Muscle of leg (tissue), 3 donors: ENCODE measurements at regions not wholly inside any gene's neighbourhood (a gene's known extent, or its start where the extent isn't known, plus 50 kb on each side); places are given as distances from the start of the nearest gene placed in this dataset.
"Not testable (repeated sequence)": the region's sequence is repeated elsewhere in the genome, so short reads cannot be mapped to it uniquely, and the experiment has no call there.

Source experiments
- DNase-seq: peaks from one replicate; pipeline ENCODE4 v3.0.0; 2013
- H3K27ac ChIP-seq: one replicate; pipeline ENCODE4 v1.5.1; 2013; ENCODE audit warnings: mild to moderate bottlenecking, low read length, control low read depth
- H3K27me3 ChIP-seq: one replicate; pipeline ENCODE4 v1.6.1; 2013; ENCODE audit warnings: low read length; ENCODE audit not compliant: control insufficient read depth, insufficient read depth
- H3K36me3 ChIP-seq: one replicate; pipeline ENCODE4 v1.6.1; 2013; ENCODE audit warnings: low read length; ENCODE audit not compliant: control insufficient read depth, insufficient read depth
- H3K4me1 ChIP-seq: one replicate; pipeline ENCODE4 v1.6.1; 2013; ENCODE audit warnings: low read length; ENCODE audit not compliant: control insufficient read depth, insufficient read depth
- H3K4me3 ChIP-seq: one replicate; pipeline ENCODE4 v1.5.1; 2013; ENCODE audit warnings: low read length, control low read depth
- H3K9me3 ChIP-seq: replicated peaks from 2 replicates; pipeline ENCODE4 v1.6.1; 2013; ENCODE audit warnings: low read depth, low read length; ENCODE audit not compliant: control insufficient read depth
- WGBS: methylation state at CpG from one replicate; pipeline ENCODE4 v1.1.5; 2013; ENCODE audit warnings: missing lambda C conversion rate; ENCODE audit not compliant: insufficient coverage; 5-methylcytosine and 5-hydroxymethylcytosine counted together

- Histone ChIP-seq H3K36me3 (no peaks in the 10 kb centered on the region), H3K4me1 (no peaks in the 10 kb centered on the region), H3K4me3 (no peak overlapping the region), H3K9me3 (peaks cover 3% of the 10 kb centered on the region), H3K27me3 (peaks cover 3% of the 10 kb centered on the region), H3K27ac (no peak overlapping the region)
- DNase-seq, result no peak
- WGBS, result 15% methylated on average over 8 of the region's 12 CpGs
Observed at GRCh38 chr9:124125651-124125977, 114.0 kb downstream of the LHX2 start.

- 38% methylated on average over 17 of the region's 19 CpGs for WGBS
- H3K4me3 ChIP-seq, result no peak overlapping the region
- H3K27me3 ChIP-seq, result peaks cover 3% of the 10 kb centered on the region
- no peaks in the 10 kb centered on the region for H3K4me1 ChIP-seq
- H3K27ac ChIP-seq, result no peak overlapping the region
- H3K9me3 ChIP-seq, result no peaks in the 10 kb centered on the region
- no peaks in the 10 kb centered on the region for H3K36me3 ChIP-seq
- peak; percentile 70 for DNase-seq
Observed at GRCh38 chr9:124126648-124127646, 115.4 kb downstream of the LHX2 start.

DNA sequence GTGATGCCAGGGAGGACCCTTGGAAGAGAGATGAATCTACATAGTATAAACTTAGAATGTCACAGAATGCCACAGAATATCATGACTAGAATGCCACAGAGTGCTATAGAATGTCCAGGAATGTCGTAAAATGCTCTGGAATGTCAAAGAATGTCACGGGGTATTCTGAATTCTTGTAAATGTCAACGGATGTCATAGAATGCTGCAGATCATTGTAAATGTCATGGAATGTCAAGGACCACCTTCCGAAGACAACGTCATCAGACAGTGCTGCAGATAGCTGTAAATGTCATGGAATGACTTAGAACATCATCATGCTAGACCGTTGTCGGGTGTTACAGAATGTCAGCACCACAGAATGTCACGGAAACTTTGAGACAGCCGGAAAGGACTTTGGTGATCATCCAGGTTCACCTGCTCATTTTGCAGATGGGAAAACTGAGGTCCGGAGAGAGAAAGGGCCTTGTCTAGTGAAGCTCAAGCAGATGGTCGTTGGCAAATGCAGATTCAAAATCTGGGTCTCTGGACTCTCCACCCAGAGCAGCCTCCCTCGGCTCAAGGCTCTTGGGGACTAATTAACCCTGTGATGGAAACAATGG lies 117.1 kb downstream of the LHX2 start:
- 58% methylated on average over 11 of the region's 12 CpGs for WGBS
- Histone ChIP-seq H3K27me3 (peaks cover 3% of the 10 kb centered on the region), H3K36me3 (no peaks in the 10 kb centered on the region)

GRCh38 chr9:124130277-124131075 lies 118.9 kb downstream of the LHX2 start:
- Histone ChIP-seq H3K4me3 (no peak overlapping the region), H3K27me3 (peaks cover 3% of the 10 kb centered on the region), H3K4me1 (no peaks in the 10 kb centered on the region), H3K36me3 (no peaks in the 10 kb centered on the region), H3K27ac (no peak overlapping the region), H3K9me3 (no peaks in the 10 kb centered on the region)
- DNase-seq, result no peak
- 73% methylated on average over 14 of the region's 18 CpGs for WGBS

More for the DNA sequence above, 117.1 kb downstream of the LHX2 start:
- Histone ChIP-seq H3K27ac (no peak overlapping the region), H3K9me3 (no peaks in the 10 kb centered on the region), H3K4me1 (no peaks in the 10 kb centered on the region), H3K4me3 (no peak overlapping the region)
- DNase-seq, result no peak

DNA sequence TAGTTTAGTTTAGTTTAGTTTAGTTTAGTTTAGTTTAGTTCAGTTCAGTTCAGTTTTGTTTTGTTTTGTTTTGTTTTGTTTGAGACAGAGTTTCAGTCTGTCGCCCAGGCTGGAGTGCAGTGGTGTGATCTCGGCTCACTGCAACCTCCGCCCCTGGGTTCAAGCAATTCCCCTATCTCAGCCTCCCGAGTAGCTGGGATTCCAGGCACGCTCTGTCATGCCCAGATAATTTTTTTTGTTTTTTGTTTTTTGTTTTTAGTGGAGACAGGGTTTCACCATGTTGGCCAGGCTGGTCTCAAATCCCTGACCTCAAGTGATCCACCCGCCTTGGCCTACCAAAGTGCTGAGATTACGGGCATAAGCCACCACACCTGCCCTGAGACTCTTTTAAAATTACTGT lies 120.0 kb downstream of the LHX2 start:
- H3K27me3 ChIP-seq, DNase-seq, H3K27ac ChIP-seq, H3K4me3 ChIP-seq, H3K9me3 ChIP-seq, H3K4me1 ChIP-seq, H3K36me3 ChIP-seq: not testable (repeated sequence)
- WGBS, result 60% methylated on average over 1 of the region's 7 CpGs

DNA sequence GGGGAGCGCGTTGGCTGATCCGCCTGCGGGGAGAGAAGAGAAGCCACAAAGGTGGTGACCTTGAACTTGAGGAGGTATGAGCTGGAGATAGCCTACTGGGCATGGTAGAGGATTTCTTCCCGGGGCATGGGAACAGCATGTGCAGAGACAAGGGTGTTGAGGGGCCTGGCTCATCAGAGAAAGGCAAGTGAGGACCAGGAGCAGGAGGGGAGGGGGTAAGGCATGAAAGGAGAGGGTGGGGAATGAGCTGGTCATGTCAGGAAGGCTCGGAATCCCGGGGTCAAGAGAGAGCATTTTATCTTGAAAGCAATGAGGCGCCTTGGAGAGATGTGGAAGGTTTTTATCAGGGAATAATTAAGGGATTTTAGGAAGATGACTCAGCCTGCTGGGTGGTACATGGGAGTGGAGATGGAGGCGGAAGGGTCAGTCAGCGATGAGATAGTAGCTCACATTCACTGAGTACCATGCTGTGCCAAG lies 121.1 kb downstream of the LHX2 start:
- no peaks in the 10 kb centered on the region for H3K36me3 ChIP-seq
- DNase-seq, result no peak
- no peaks in the 10 kb centered on the region for H3K27me3 ChIP-seq
- H3K4me3 ChIP-seq, result no peak overlapping the region
- no peak overlapping the region for H3K27ac ChIP-seq
- H3K4me1 ChIP-seq, result peaks cover 4% of the 10 kb centered on the region
- H3K9me3 ChIP-seq, result no peaks in the 10 kb centered on the region
- WGBS, result 89% methylated on average over 8 of the region's 10 CpGs

GRCh38 chr9:124133727-124134126 lies 122.2 kb downstream of the LHX2 start:
- H3K4me1 ChIP-seq, result peaks cover 4% of the 10 kb centered on the region
- H3K27ac ChIP-seq, result no peak overlapping the region
- DNase-seq, result peak; percentile 36
- WGBS, result 52% methylated on average over 3 of the region's 6 CpGs
- H3K9me3 ChIP-seq, result no peaks in the 10 kb centered on the region
- no peaks in the 10 kb centered on the region for H3K36me3 ChIP-seq
- no peak overlapping the region for H3K4me3 ChIP-seq
- no peaks in the 10 kb centered on the region for H3K27me3 ChIP-seq

DNA sequence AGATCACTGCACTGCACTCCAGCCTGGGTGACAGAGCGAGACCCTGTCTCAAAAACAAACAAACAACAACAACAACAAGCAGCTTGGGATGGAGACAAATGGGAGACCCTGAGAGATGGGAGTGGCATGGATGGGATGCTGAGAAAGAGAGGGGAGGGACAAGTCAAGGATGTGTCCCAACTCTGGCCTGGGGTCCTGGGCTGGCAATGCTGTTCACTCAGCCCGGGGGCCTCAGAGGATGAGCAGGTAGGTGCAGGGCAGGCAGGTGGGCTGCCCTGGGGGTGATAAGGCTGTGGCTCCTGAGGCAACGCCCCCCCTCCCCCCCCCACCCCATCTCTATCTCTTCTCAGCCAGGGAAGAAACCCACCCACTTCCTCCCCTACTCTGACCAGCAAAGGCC lies 123.0 kb downstream of the LHX2 start:
- Histone ChIP-seq H3K4me1 (peaks cover 4% of the 10 kb centered on the region), H3K27ac (no peak overlapping the region), H3K9me3 (no peaks in the 10 kb centered on the region), H3K4me3 (no peak overlapping the region), H3K36me3 (no peaks in the 10 kb centered on the region), H3K27me3 (no peaks in the 10 kb centered on the region)
- WGBS, result no CpG with 5 or more reads among the region's 3 CpGs
- DNase-seq, result no peak

- no peak overlapping the region for H3K27ac ChIP-seq
- WGBS, result 81% methylated on average over 1 of the region's 1 CpG
- H3K9me3 ChIP-seq, result no peaks in the 10 kb centered on the region
- no peaks in the 10 kb centered on the region for H3K27me3 ChIP-seq
- H3K4me3 ChIP-seq, result no peak overlapping the region
- DNase-seq, result no peak
- H3K36me3 ChIP-seq, result no peaks in the 10 kb centered on the region
- H3K4me1 ChIP-seq, result peaks cover 4% of the 10 kb centered on the region
Observed at GRCh38 chr9:124135813-124136365, 121.9 kb upstream of the NEK6 start.
